Astrocyte of the cerebellum (primary cell): ENCODE measurements at regions not wholly inside any gene's neighbourhood (a gene's known extent, or its start where the extent isn't known, plus 50 kb on each side); places are given as distances from the start of the nearest gene placed in this dataset.
"Not testable (repeated sequence)": the region's sequence is repeated elsewhere in the genome, so short reads cannot be mapped to it uniquely, and the experiment has no call there.

Experiments used
- DNase-seq: peaks from one replicate; pipeline ENCODE4 v3.0.0-alpha.2; 2011; ENCODE audit warnings: low read depth
- H3K4me3 ChIP-seq: 2 replicates; pipeline ENCODE4 v1.5.1; 2011; ENCODE audit warnings: mild to moderate bottlenecking, low read depth, low read length, moderate library complexity
- in situ Hi-C: cut with HindIII; loops from 2 replicates; pipeline ENCODE4 v1.10.0; 2017; ENCODE audit warnings: low sequenced_read_pairs
- TF ChIP-seq, protein P1 (sequence below): IDR thresholded peaks from 2 replicates; pipeline ENCODE4 v1.5.1; 2012; ENCODE audit warnings: low read length, low read depth, moderate library complexity, mild to moderate bottlenecking; ENCODE audit errors: missing control alignments

- TF ChIP-seq, protein P1, sequence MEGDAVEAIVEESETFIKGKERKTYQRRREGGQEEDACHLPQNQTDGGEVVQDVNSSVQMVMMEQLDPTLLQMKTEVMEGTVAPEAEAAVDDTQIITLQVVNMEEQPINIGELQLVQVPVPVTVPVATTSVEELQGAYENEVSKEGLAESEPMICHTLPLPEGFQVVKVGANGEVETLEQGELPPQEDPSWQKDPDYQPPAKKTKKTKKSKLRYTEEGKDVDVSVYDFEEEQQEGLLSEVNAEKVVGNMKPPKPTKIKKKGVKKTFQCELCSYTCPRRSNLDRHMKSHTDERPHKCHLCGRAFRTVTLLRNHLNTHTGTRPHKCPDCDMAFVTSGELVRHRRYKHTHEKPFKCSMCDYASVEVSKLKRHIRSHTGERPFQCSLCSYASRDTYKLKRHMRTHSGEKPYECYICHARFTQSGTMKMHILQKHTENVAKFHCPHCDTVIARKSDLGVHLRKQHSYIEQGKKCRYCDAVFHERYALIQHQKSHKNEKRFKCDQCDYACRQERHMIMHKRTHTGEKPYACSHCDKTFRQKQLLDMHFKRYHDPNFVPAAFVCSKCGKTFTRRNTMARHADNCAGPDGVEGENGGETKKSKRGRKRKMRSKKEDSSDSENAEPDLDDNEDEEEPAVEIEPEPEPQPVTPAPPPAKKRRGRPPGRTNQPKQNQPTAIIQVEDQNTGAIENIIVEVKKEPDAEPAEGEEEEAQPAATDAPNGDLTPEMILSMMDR: no peak
- no peak overlapping the region for H3K4me3 ChIP-seq
- in situ Hi-C loops: no loop called here
- DNase-seq: no peak
Measured at GRCh38 chrX:87968118-87968517, 450.5 kb downstream of the KLHL4 start.

- H3K4me3 ChIP-seq, DNase-seq, in situ Hi-C loops: not testable (repeated sequence)
Measured at GRCh38 chrX:87972121-87972520, 454.5 kb downstream of the KLHL4 start.

- no peak overlapping the region for H3K4me3 ChIP-seq
- in situ Hi-C loops: no loop called here
- TF ChIP-seq, protein P1: no peak
- DNase-seq: no peak
Measured at GRCh38 chrX:87975365-87975764, 457.8 kb downstream of the KLHL4 start.

- H3K4me3 ChIP-seq, in situ Hi-C loops: not testable (repeated sequence)
Measured at GRCh38 chrX:88007873-88008272, 490.3 kb downstream of the KLHL4 start.

GRCh38 chrX:88024022-88024421, 506.4 kb downstream of the KLHL4 start:
- TF ChIP-seq, protein P1: no peak
- no peak for DNase-seq
- in situ Hi-C loops: no loop called here
- no peak overlapping the region for H3K4me3 ChIP-seq

More at GRCh38 chrX:88007873-88008272, 490.3 kb downstream of the KLHL4 start:
- not testable (repeated sequence) for DNase-seq

DNA sequence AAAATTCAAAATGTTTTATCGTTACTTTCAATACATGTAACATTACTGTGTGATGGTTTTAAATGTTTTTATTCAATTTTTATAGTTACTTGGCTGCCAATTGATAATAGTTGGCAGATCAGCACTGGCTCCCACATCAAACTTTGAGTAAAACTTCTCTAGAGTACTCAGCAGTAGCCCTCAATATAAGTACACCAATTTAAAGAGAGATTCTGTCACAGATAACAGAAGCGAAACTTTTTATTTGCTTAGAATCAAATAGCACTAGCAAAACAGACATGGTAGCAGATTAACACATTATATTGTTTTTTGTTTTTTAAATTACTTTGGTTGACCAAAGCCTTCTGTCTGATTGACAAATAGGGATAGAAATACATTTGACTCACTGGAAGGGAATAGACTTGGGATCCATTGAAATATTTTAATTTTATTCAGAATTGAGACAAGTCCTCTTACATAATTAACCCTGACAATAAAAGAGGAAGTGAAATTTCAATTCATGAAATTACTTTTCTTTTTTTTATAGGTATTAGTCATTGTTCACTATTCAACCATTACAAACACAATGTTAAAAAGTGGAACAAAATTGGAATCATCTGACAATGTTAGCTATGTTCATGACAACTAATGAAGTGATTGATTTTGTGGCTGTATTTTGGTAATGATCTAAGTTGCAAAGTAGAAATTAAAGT, 554.9 kb downstream of the KLHL4 start:
- TF ChIP-seq, protein P1: no peak
- in situ Hi-C loops: no loop called here
- no peak overlapping the region for H3K4me3 ChIP-seq
- no peak for DNase-seq

DNA sequence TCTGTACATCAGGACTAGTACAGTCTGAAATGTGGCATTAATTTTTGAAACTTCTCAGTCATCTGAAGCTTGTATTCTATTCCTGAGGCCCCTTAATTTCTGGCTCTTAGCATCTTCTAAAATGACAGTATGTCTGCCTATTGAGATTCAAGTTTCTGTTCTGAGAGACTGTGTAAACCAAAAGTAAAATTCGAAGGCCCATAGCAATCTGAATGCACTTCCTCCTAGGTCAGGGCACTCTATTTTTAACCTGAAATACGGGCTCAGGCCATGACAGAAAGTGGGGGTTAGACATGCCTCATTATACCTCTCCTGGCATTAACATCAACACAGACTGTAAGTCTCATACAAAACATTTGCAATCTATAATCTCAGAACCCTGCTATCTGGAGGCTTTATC, 584.4 kb downstream of the KLHL4 start:
- no peak overlapping the region for H3K4me3 ChIP-seq
- in situ Hi-C loops: no loop called here
- DNase-seq: no peak
- TF ChIP-seq, protein P1: no peak

DNA sequence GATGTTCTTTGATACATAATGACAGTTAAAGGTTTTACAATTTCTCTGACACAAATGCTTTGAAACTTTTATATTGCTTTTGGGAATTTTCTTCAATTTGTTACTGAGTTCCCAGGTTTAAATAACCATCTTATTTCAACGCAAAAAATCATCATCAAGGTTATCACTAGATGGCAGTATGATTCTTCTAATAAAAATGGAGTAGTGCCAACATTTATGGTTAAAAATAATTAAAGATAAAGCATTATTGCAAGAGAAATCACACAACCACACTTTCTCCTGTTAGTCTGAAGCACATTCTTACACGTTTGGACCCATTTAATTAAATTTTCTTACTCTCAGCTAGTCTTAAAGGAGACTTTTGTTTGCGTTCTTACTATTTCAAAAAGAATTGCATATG, 611.3 kb upstream of the CPXCR1 start:
- TF ChIP-seq, protein P1: no peak
- no peak for DNase-seq
- in situ Hi-C loops: no loop called here
- no peak overlapping the region for H3K4me3 ChIP-seq
